Right renal cortex interstitium (tissue), 3 donors: ENCODE measurements at regions not wholly inside any gene's neighbourhood (a gene's known extent, or its start where the extent isn't known, plus 50 kb on each side); places are given as distances from the start of the nearest gene placed in this dataset.

Source experiments
- DNase-seq, 3 donors: peaks; one replicate each; pipeline ENCODE4 v3.0.0-alpha.2; 2013; ENCODE audit warnings: low read depth in 3 of 3, low spot score in 2 of 3

GRCh38 chr13:24104723-24105122, 55.8 kb upstream of the SPATA13 start:
- no peak for DNase-seq

- no peak for DNase-seq
These were observed 54.1 kb upstream of the SPATA13 start for GRCh38 chr13:24106429-24106828.

- DNase-seq: no peak
These were observed 52.4 kb upstream of the SPATA13 start for GRCh38 chr13:24107955-24108614.

- no peak for DNase-seq
These were observed 51.9 kb upstream of the SPATA13 start for GRCh38 chr13:24108615-24108965.

- DNase-seq: no peak
These were observed 50.5 kb upstream of the SPATA13 start for GRCh38 chr13:24110011-24110410.
